CD4-positive, alpha-beta T cell (primary cell): ENCODE measurements at regions not wholly inside any gene's neighbourhood (a gene's known extent, or its start where the extent isn't known, plus 50 kb on each side); places are given as distances from the start of the nearest gene placed in this dataset.

Experiments used
- ATAC-seq: fragments of 200-7000 bp; cut with Tn5 transposase; one replicate; pipeline ENCODE4 v1.10.0; 2022; ENCODE audit warnings: mild to moderate bottlenecking; ENCODE audit not compliant: poor library complexity
- CTCF ChIA-PET: fragments of 350-600 bp; sonication (Branson Sonifier 250); formaldehyde crosslinking; loops from one replicate; lab custom pipeline; 2021; ENCODE audit warnings: antibody characterized with exemption, inconsistent platforms; lab: Charles Lee
- POLR2A ChIA-PET: fragments of 350-600 bp; sonication (Branson Sonifier 250); formaldehyde crosslinking; loops from one replicate; lab custom pipeline; 2021; ENCODE audit warnings: antibody characterized with exemption, inconsistent platforms; lab: Charles Lee
- DNase-seq, 14 experiments: peaks; one replicate each; pipeline ENCODE4 v3.0.0-alpha.2; 2013 to 2020; ENCODE audit warnings: mixed read lengths in 2 of 14
- H3K27ac ChIP-seq, 2 donors: one replicate each; pipeline versions ENCODE4 v1.5.1 to v1.7.0; 2013; ENCODE audit warnings: low read length in 2 of 2, low read depth in 1 of 2, mild to moderate bottlenecking in 1 of 2
- H3K27me3 ChIP-seq, 2 experiments: 1 replicate in 1 of 2; 2 replicates in 1 of 2; pipeline versions ENCODE4 v1.6.1 to v1.7.0; 2013; ENCODE audit warnings: low read length in 2 of 2, control low read depth in 1 of 2, mild to moderate bottlenecking in 1 of 2, moderate library complexity in 1 of 2; ENCODE audit not compliant: insufficient read depth in 2 of 2, control insufficient read depth in 1 of 2
- H3K36me3 ChIP-seq: one replicate; pipeline ENCODE4 v1.6.1; 2013; ENCODE audit warnings: low read length, control low read depth; ENCODE audit not compliant: insufficient read depth
- H3K4me1 ChIP-seq: one replicate; pipeline ENCODE4 v1.6.1; 2013; ENCODE audit warnings: low read length, control low read depth; ENCODE audit not compliant: insufficient read depth
- H3K4me3 ChIP-seq: one replicate; pipeline ENCODE4 v1.5.1; 2013; ENCODE audit warnings: mild to moderate bottlenecking, low read length, moderate library complexity
- H3K9me3 ChIP-seq, 2 experiments: 1 replicate in 1 of 2; 2 replicates in 1 of 2; pipeline versions ENCODE4 v1.6.1 to v1.7.0; 2013; ENCODE audit warnings: low read length in 2 of 2, mild to moderate bottlenecking in 2 of 2, control low read depth in 1 of 2, moderate library complexity in 1 of 2; ENCODE audit not compliant: control insufficient read depth in 1 of 2, insufficient read depth in 1 of 2
- H3K27ac Mint-ChIP-seq: one replicate; pipeline ENCODE4 v1.8.0; 2020; ENCODE audit warnings: mixed read lengths
- H3K27me3 Mint-ChIP-seq: one replicate; pipeline ENCODE4 v1.8.0; 2021; ENCODE audit warnings: mixed read lengths
- H3K36me3 Mint-ChIP-seq: one replicate; pipeline ENCODE4 v1.8.0; 2021; ENCODE audit warnings: low read depth, mixed read lengths
- H3K4me1 Mint-ChIP-seq: one replicate; pipeline ENCODE4 v1.8.0; 2021; ENCODE audit warnings: low read depth, mixed read lengths
- H3K4me3 Mint-ChIP-seq: one replicate; pipeline ENCODE4 v1.8.0; 2020; ENCODE audit warnings: mild to moderate bottlenecking, mixed read lengths
- H3K9me3 Mint-ChIP-seq: one replicate; pipeline ENCODE4 v1.8.0; 2020; ENCODE audit warnings: mixed read lengths
- intact Hi-C, 2 experiments: fragments of 100-400 bp; cut with DNase I in 1 of 2; cut with micrococcal nuclease in 1 of 2; formaldehyde crosslinking; loops; one replicate each; pipeline versions ENCODE4 v1.15.1 to v1.9.0; 2023 to 2025; cut with DNase I, micrococcal nuclease
- TF ChIP-seq, protein P1 (sequence below): fragments of 200-600 bp; IDR thresholded peaks from one replicate; pipeline ENCODE4 v1.8.0; 2022; ENCODE audit warnings: antibody characterized with exemption, mild to moderate bottlenecking

DNA sequence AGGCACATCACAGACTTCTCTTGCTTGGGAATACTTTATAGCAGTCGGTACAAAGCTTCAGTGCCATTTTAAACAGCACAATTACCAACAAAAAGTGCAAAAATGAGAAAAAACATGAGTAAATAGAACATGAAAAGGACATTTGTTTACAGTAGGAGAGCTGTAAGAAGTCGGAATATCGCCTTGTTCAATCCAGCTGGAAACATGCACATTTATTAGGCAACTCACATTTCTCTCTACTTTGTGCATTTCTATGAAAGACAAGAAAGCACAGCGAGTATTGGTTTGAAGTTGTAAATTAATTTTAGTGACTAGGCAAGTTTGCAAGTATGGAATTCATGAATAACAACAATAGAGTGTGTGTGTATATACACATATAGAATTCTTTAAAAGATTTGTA is 484.7 kb downstream of the DACH1 start:
- ChIA-PET CTCF (no interaction called here), POLR2A (no interaction called here)
- no peak overlapping the region for H3K4me3 ChIP-seq
- H3K27me3 ChIP-seq, result no peaks in the 10 kb centered on the region
- no peak overlapping the region for H3K4me3 Mint-ChIP-seq
- peaks cover 6% of the 10 kb centered on the region for H3K9me3 Mint-ChIP-seq
- H3K27ac Mint-ChIP-seq, result no peak overlapping the region
- no peak for DNase-seq
- H3K36me3 ChIP-seq, result no peaks in the 10 kb centered on the region
- H3K4me1 Mint-ChIP-seq, result no peaks in the 10 kb centered on the region
- no peak overlapping the region for H3K27ac ChIP-seq
- H3K27me3 Mint-ChIP-seq, result no peaks in the 10 kb centered on the region
- no peaks in the 10 kb centered on the region for H3K9me3 ChIP-seq
- intact Hi-C loops, result no loop called here
- no peaks in the 10 kb centered on the region for H3K36me3 Mint-ChIP-seq
- no peak for ATAC-seq
- H3K4me1 ChIP-seq, result no peaks in the 10 kb centered on the region
- TF ChIP-seq, protein P1, sequence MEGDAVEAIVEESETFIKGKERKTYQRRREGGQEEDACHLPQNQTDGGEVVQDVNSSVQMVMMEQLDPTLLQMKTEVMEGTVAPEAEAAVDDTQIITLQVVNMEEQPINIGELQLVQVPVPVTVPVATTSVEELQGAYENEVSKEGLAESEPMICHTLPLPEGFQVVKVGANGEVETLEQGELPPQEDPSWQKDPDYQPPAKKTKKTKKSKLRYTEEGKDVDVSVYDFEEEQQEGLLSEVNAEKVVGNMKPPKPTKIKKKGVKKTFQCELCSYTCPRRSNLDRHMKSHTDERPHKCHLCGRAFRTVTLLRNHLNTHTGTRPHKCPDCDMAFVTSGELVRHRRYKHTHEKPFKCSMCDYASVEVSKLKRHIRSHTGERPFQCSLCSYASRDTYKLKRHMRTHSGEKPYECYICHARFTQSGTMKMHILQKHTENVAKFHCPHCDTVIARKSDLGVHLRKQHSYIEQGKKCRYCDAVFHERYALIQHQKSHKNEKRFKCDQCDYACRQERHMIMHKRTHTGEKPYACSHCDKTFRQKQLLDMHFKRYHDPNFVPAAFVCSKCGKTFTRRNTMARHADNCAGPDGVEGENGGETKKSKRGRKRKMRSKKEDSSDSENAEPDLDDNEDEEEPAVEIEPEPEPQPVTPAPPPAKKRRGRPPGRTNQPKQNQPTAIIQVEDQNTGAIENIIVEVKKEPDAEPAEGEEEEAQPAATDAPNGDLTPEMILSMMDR, result no peak

DNA sequence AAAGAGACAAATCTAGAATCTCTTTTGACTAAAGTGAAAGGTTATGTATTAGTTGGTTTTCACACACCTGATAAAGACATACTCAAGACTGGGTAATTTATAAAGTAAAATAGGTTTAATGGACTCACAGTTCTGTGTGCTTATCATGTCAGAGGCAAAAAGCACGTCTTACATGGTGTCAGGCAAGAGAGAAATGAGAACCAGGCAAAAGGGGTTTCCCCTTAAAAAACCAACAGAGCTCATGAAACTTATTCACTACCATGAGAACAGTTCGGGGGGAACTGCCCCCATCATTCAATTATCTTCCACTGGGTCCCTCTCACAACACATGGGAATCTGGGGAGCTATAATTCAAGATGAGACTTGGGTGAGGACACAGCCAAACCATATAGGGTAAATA is 486.8 kb downstream of the DACH1 start:
- Mint-ChIP-seq H3K27me3 (no peaks in the 10 kb centered on the region), H3K4me1 (no peaks in the 10 kb centered on the region), H3K9me3 (peaks cover 6% of the 10 kb centered on the region), H3K36me3 (no peaks in the 10 kb centered on the region), H3K27ac (no peak overlapping the region), H3K4me3 (no peak overlapping the region)
- intact Hi-C loops, result no loop called here
- ATAC-seq (no peak), DNase-seq (no peak)
- Histone ChIP-seq H3K4me3 (no peak overlapping the region), H3K9me3 (no peaks in the 10 kb centered on the region), H3K36me3 (no peaks in the 10 kb centered on the region), H3K27me3 (no peaks in the 10 kb centered on the region), H3K4me1 (no peaks in the 10 kb centered on the region), H3K27ac (no peak overlapping the region)
- ChIA-PET CTCF (no interaction called here), POLR2A (no interaction called here)
- TF ChIP-seq, protein P1, result no peak

DNA sequence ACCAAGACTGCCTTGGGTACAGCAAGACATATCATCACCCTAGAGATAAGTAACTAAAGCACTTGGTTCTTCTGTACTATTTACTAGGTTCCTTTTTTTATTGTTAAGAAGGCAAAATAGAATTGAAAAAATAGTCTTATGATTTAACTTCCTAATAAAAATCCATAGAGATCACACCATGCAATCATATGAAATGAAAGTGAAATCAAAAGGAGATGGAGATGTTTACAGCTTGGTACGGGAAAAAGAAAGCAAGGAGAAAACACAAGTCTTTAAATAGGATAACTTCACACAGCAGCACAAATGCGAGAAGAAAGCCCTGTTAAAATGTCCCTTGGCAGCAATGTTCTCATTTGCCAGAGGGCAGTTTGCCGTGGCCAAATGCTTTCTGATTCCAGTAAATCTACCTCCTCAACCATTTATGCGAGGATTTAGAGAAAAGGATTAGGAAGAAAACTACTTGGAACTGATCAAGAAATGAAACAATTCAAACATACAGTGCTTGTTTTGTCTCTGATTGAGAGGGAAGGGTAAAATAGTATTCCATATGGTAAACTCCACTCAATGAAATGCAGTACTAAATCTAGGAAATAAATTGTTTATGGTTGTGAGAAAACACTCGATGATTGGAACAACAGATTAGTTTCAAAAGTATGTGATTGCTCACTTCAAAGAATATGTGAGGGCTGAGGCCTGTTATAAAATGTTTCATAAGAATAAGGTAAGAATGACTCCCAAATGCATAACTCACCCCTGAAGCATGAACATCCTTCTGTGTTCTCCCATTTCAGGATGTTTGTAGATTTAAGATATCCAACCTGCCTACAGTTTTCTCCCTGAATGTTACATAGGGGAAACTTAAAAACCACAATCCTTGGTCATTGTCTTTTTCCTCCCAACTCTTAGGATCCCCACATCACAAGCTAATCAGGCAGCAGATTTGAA is 487.8 kb downstream of the DACH1 start:
- no peak overlapping the region for H3K4me3 Mint-ChIP-seq
- no peaks in the 10 kb centered on the region for H3K4me1 Mint-ChIP-seq
- intact Hi-C loops, result loop anchor here in 1 of 2 experiments (1.0 kb wide), 1 partner anchor 13 kb away; no protein-coding TSS in a partner anchor
- H3K36me3 Mint-ChIP-seq, result no peaks in the 10 kb centered on the region
- POLR2A ChIA-PET, result interaction anchor here (0.6 kb wide), 1 partner anchor 152 kb away, joined by 3 read pairs; no protein-coding TSS in a partner anchor
- no peak overlapping the region for H3K4me3 ChIP-seq
- H3K27ac ChIP-seq, result no peak overlapping the region
- H3K27me3 ChIP-seq, result no peaks in the 10 kb centered on the region
- no peak overlapping the region for H3K27ac Mint-ChIP-seq
- TF ChIP-seq, protein P1, result no peak
- H3K4me1 ChIP-seq, result no peaks in the 10 kb centered on the region
- no peaks in the 10 kb centered on the region for H3K27me3 Mint-ChIP-seq
- no peak for ATAC-seq
- no peaks in the 10 kb centered on the region for H3K9me3 ChIP-seq
- H3K9me3 Mint-ChIP-seq, result peaks cover 6% of the 10 kb centered on the region
- CTCF ChIA-PET, result no interaction called here
- no peaks in the 10 kb centered on the region for H3K36me3 ChIP-seq
- DNase-seq, result no peak
